OCI-LY7 (cell line): ENCODE measurements at regions not wholly inside any gene's neighbourhood (a gene's known extent, or its start where the extent isn't known, plus 50 kb on each side); places are given as distances from the start of the nearest gene placed in this dataset.

Experiments used
- EZH2phosphoT487 ChIP-seq: fragments of 200-600 bp; sonication (generic); IDR thresholded peaks from 2 replicates; pipeline ENCODE4 v1.6.1; 2018; ENCODE audit warnings: low read depth, borderline replicate concordance, mild to moderate bottlenecking, mixed run types, antibody characterized with exemption, low read length, moderate library complexity, mixed read lengths
- TF ChIP-seq, protein P1 (sequence below): fragments of 200-600 bp; sonication (generic); conservative IDR thresholded peaks from 2 replicates; pipeline ENCODE4 v1.5.1; 2014; ENCODE audit warnings: mild to moderate bottlenecking, antibody characterized with exemption, low read length, moderate library complexity, mixed read lengths

DNA sequence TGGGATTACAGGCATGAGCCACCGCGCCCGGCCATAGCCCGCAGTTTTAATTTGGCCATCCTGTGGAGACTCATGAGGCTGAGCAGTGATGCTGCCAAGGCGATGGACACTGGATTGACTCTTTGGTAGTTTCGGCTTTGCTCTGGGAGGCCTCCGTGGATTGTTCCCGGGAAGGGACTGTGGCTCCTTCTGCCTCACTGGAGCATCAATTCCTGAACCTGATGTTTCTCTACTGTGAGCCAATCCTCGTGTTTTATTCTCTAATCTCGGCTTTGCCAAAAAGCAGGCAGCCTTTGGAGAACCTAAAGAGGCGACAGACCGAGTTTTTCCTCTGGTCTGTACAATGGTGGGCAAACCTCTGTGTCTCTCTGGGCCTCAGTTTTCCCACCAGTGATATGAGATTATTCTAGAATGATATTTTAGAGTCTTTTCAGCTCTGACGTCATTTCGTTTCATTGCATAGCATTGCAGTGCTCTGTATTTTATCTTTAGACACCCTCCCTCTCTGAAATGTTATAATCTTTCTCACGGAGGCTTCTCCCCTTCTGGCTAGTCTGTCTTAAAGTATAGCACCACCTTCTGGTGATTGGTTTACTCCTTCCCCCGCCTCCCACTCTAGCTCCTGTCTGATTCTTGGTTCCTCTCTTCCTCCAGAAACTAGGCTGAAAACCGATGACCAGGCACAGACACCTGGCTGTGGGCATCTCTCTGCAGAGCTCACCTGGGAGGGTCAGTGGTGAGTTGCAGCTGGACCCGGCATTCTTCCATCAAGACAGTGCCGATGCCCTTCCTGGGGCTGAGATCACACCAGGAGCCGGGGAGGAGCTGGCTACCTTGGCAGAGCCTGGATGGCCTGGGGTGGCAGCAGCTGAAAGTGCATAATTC, 341.3 kb downstream of the MYCN start:
- TF ChIP-seq, protein P1, sequence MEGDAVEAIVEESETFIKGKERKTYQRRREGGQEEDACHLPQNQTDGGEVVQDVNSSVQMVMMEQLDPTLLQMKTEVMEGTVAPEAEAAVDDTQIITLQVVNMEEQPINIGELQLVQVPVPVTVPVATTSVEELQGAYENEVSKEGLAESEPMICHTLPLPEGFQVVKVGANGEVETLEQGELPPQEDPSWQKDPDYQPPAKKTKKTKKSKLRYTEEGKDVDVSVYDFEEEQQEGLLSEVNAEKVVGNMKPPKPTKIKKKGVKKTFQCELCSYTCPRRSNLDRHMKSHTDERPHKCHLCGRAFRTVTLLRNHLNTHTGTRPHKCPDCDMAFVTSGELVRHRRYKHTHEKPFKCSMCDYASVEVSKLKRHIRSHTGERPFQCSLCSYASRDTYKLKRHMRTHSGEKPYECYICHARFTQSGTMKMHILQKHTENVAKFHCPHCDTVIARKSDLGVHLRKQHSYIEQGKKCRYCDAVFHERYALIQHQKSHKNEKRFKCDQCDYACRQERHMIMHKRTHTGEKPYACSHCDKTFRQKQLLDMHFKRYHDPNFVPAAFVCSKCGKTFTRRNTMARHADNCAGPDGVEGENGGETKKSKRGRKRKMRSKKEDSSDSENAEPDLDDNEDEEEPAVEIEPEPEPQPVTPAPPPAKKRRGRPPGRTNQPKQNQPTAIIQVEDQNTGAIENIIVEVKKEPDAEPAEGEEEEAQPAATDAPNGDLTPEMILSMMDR: peak; percentile 71
- no peak for TF ChIP-seq EZH2phosphoT487
